Stimulated activated CD8-positive, alpha-beta memory T cell treated with anti-CD3 and anti-CD28 coated beads, Interleukin-7, amount 100 ng/mL, for 1 hour (primary cell): ENCODE measurements at regions not wholly inside any gene's neighbourhood (a gene's known extent, or its start where the extent isn't known, plus 50 kb on each side); places are given as distances from the start of the nearest gene placed in this dataset.
"Not testable (repeated sequence)": the region's sequence is repeated elsewhere in the genome, so short reads cannot be mapped to it uniquely, and the experiment has no call there.

ENCODE experiments used
- DNase-seq, 2 donors: peaks; one replicate each; pipeline ENCODE4 v3.0.0-alpha.2; 2020; ENCODE audit warnings: low read depth in 2 of 2

GRCh38 chr6:141077355-141078333 is 1055.1 kb upstream of the GJE1 start:
- DNase-seq, result no peak

GRCh38 chr6:141057761-141058160 is 1075.0 kb upstream of the GJE1 start:
- no peak for DNase-seq

GRCh38 chr6:141056945-141057625 is 1075.6 kb upstream of the GJE1 start:
- no peak for DNase-seq

- DNase-seq, result no peak
These were observed 1082.3 kb upstream of the GJE1 start for GRCh38 chr6:141050471-141050870.

- no peak for DNase-seq
These were observed 1084.3 kb upstream of the GJE1 start for GRCh38 chr6:141048451-141048850.

GRCh38 chr6:141046496-141046895 is 1086.2 kb upstream of the GJE1 start:
- DNase-seq, result not testable (repeated sequence)

- DNase-seq, result no peak
These were observed 1091.1 kb upstream of the GJE1 start for GRCh38 chr6:141041596-141042087.

GRCh38 chr6:141035312-141036200 is 1097.2 kb upstream of the GJE1 start:
- no peak for DNase-seq

- no peak for DNase-seq
These were observed 1099.6 kb upstream of the GJE1 start for GRCh38 chr6:141033101-141033500.

GRCh38 chr6:141029908-141030307 is 1102.8 kb upstream of the GJE1 start:
- no peak for DNase-seq

GRCh38 chr6:141028791-141029280 is 1103.9 kb upstream of the GJE1 start:
- DNase-seq, result no peak

GRCh38 chr6:141026504-141026903 is 1106.2 kb upstream of the GJE1 start:
- no peak for DNase-seq

- DNase-seq, result no peak
These were observed 1108.2 kb upstream of the GJE1 start for GRCh38 chr6:141024526-141024925.

- no peak for DNase-seq
These were observed 1114.8 kb upstream of the GJE1 start for GRCh38 chr6:141017941-141018340.

GRCh38 chr6:141000917-141001316 is 1131.8 kb upstream of the GJE1 start:
- DNase-seq, result no peak

GRCh38 chr6:140993515-140993914 is 1139.2 kb upstream of the GJE1 start:
- no peak for DNase-seq

- no peak for DNase-seq
These were observed 1140.0 kb upstream of the GJE1 start for GRCh38 chr6:140992678-140993077.

GRCh38 chr6:140988780-140989179 is 1143.9 kb upstream of the GJE1 start:
- no peak for DNase-seq

GRCh38 chr6:140987364-140988155 is 1145.2 kb upstream of the GJE1 start:
- no peak for DNase-seq

- DNase-seq, result no peak
These were observed 1146.9 kb upstream of the GJE1 start for GRCh38 chr6:140985679-140986275.
